K562 (cell line): ENCODE measurements at regions not wholly inside any gene's neighbourhood (a gene's known extent, or its start where the extent isn't known, plus 50 kb on each side); places are given as distances from the start of the nearest gene placed in this dataset.

Experiments
- ARID3A ChIP-seq: IDR thresholded peaks from 2 replicates; pipeline ENCODE4 v1.6.1; 2012; ENCODE audit warnings: low read depth, low read length, improper control_type of control experiment, borderline replicate concordance
- BHLHE40 ChIP-seq: IDR thresholded peaks from 2 replicates; pipeline ENCODE4 v1.6.1; 2011; ENCODE audit warnings: low read length, improper control_type of control experiment
- CBX1 ChIP-seq: sonication (generic); IDR thresholded peaks from 2 replicates; pipeline ENCODE4 v1.6.1; 2016; ENCODE audit warnings: antibody characterized with exemption, low read depth, mild to moderate bottlenecking
- E2F1 ChIP-seq: sonication (generic); formaldehyde crosslinking; IDR thresholded peaks from 2 replicates; pipeline ENCODE4 v1.8.1; 2023; ENCODE audit warnings: mild to moderate bottlenecking, missing genetic modification reagents, moderate library complexity
- EP400 ChIP-seq: fragments of 450-650 bp; IDR thresholded peaks from 2 replicates; pipeline ENCODE4 v1.6.1; 2017; ENCODE audit warnings: antibody characterized with exemption, mild to moderate bottlenecking, moderate library complexity
- ETS2 ChIP-seq: IDR thresholded peaks from 2 replicates; pipeline ENCODE4 v1.6.1; 2016; ENCODE audit warnings: borderline replicate concordance, missing genetic modification characterization, mild to moderate bottlenecking, moderate library complexity, missing compliant biosample characterization; ENCODE audit not compliant: poor library complexity, severe bottlenecking
- ETV5 ChIP-seq: sonication (generic); formaldehyde crosslinking; IDR thresholded peaks from 2 replicates; pipeline ENCODE4 v1.4.0; 2020; ENCODE audit warnings: low read depth, mild to moderate bottlenecking, missing genetic modification reagents
- GABPB1 ChIP-seq: sonication (generic); formaldehyde crosslinking; IDR thresholded peaks from 2 replicates; pipeline ENCODE4 v1.8.0; 2022; ENCODE audit warnings: mild to moderate bottlenecking, missing genetic modification reagents
- L3MBTL2 ChIP-seq: fragments of 450-650 bp; IDR thresholded peaks from 2 replicates; pipeline ENCODE4 v1.6.1; 2016; ENCODE audit warnings: mild to moderate bottlenecking, moderate library complexity
- PBX2 ChIP-seq, 2 experiments: IDR thresholded peaks in 1 of 2; conservative IDR thresholded peaks in 1 of 2; 2 replicates each; pipeline ENCODE4 v1.6.1; 2016; ENCODE audit warnings: low read depth in 2 of 2, mild to moderate bottlenecking in 1 of 2, missing compliant biosample characterization in 1 of 2, missing genetic modification characterization in 1 of 2, moderate library complexity in 1 of 2
- POLR2A ChIP-seq: fragments of 450-650 bp; conservative IDR thresholded peaks from 2 replicates; pipeline ENCODE4 v1.6.1; 2016
- POLR2H ChIP-seq: IDR thresholded peaks from 2 replicates; pipeline ENCODE4 v1.6.1; 2016; ENCODE audit warnings: missing genetic modification characterization, low read depth, mild to moderate bottlenecking, control low read depth, missing compliant biosample characterization, moderate library complexity
- SAFB2 ChIP-seq: fragments of 200-400 bp; formaldehyde crosslinking; IDR thresholded peaks from 2 replicates; pipeline ENCODE4 v1.6.1; 2018; ENCODE audit warnings: borderline replicate concordance, low read length, low read depth, moderate library complexity; ENCODE audit not compliant: severe bottlenecking
- SNRNP70 ChIP-seq: fragments of 200-400 bp; formaldehyde crosslinking; optimal IDR thresholded peaks from 2 replicates; pipeline ENCODE3; 2017; ENCODE audit warnings: low read depth, low read length
- TBP ChIP-seq: optimal IDR thresholded peaks from 2 replicates; pipeline ENCODE3; 2011; ENCODE audit warnings: low read depth, low read length, improper control_type of control experiment
- TRIM24 ChIP-seq, 2 experiments: fragments of 450-650 bp; IDR thresholded peaks; 2 replicates each; pipeline ENCODE4 v1.6.1; 2016
- ZBTB26 ChIP-seq: fragments of 450-650 bp; formaldehyde crosslinking; IDR thresholded peaks from 2 replicates; pipeline ENCODE4 v1.4.0; 2022; ENCODE audit warnings: missing genetic modification characterization
- ZKSCAN8 ChIP-seq: fragments of 200-800 bp; sonication (Bioruptor generic); IDR thresholded peaks from 2 replicates; pipeline ENCODE4 v1.6.1; 2016; ENCODE audit warnings: missing genetic modification characterization, missing compliant biosample characterization
- ZNF175 ChIP-seq: fragments of 200-800 bp; sonication (Bioruptor generic); IDR thresholded peaks from 2 replicates; pipeline ENCODE4 v1.6.1; 2016; ENCODE audit warnings: low read depth, mild to moderate bottlenecking, missing genetic modification characterization, missing compliant biosample characterization
- ZNF644 ChIP-seq: fragments of 200-800 bp; sonication (Bioruptor generic); IDR thresholded peaks from 2 replicates; pipeline ENCODE4 v1.6.1; 2016; ENCODE audit warnings: low read depth, missing genetic modification characterization, missing compliant biosample characterization
- ZNF77 ChIP-seq: fragments of 250-450 bp; sonication (Bioruptor Pico); IDR thresholded peaks from 2 replicates; pipeline ENCODE4 v1.5.0; 2020

GRCh38 chr5:38660194-38660668 is 103.8 kb upstream of the LIFR start (continued):
- 0 out of 2 replicates have a peak, but pooled peaks have one; percentile 60 for TF ChIP-seq ZNF175 (CRISPR knock-in tag)
- peak; percentile 79 for TF ChIP-seq POLR2A
- peak; percentile 90 for TF ChIP-seq POLR2H (tag)
- TF ChIP-seq ARID3A, result peak; percentile 59; the same call in 1 of the 2 replicates
- peak; percentile 57 for TF ChIP-seq L3MBTL2
- TF ChIP-seq BHLHE40, result peak; percentile 80; the same call in 1 of the 2 replicates
- TF ChIP-seq TBP, result peak; percentile 80
- peak; percentile 41; the same call in 1 of the 2 replicates for TF ChIP-seq CBX1
- 0 out of 2 replicates have a peak, but pooled peaks have one; percentile 35 for TF ChIP-seq ZKSCAN8 (CRISPR knock-in tag)
- no peak for TF ChIP-seq PBX2 (CRISPR knock-in tag; IDR thresholded peaks at IDR 0.05; ENCODE audit: low read depth)
- peak; percentile 31; the same call in 1 of the 2 replicates for TF ChIP-seq PBX2 (tag; conservative IDR thresholded peaks at IDR 0.05; ENCODE audit: low read depth)
- TF ChIP-seq ZNF77, result no peak
- TF ChIP-seq SAFB2, result no peak
- 0 out of 2 replicates have a peak, but pooled peaks have one; percentile 47 for TF ChIP-seq ZNF644 (tag)
- no peak for TF ChIP-seq ETS2 (tag)
- no peak for TF ChIP-seq E2F1
- no peak for TF ChIP-seq SNRNP70
- peak; percentile 25; the same call in 1 of the 2 replicates for TF ChIP-seq GABPB1 (CRISPR knock-in tag)
- TF ChIP-seq TRIM24 (IDR thresholded peaks at IDR 0.05), result no peak
- TF ChIP-seq ETV5 (CRISPR knock-in tag), result 0 out of 2 replicates have a peak, but pooled peaks have one; percentile 38
- no peak for TF ChIP-seq ZBTB26 (CRISPR knock-in tag)
- peak; percentile 39; the same call in 1 of the 2 replicates for TF ChIP-seq EP400
